NCI-H748 treated with DMSO at 0.1 percent for 48 hours (cell line): ENCODE measurements at regions not wholly inside any gene's neighbourhood (a gene's known extent, or its start where the extent isn't known, plus 50 kb on each side); places are given as distances from the start of the nearest gene placed in this dataset.

Experiments used
- DNase-seq: peaks from one replicate; lab custom pipeline; 2025; lab: John Stamatoyannopoulos, UW

DNA sequence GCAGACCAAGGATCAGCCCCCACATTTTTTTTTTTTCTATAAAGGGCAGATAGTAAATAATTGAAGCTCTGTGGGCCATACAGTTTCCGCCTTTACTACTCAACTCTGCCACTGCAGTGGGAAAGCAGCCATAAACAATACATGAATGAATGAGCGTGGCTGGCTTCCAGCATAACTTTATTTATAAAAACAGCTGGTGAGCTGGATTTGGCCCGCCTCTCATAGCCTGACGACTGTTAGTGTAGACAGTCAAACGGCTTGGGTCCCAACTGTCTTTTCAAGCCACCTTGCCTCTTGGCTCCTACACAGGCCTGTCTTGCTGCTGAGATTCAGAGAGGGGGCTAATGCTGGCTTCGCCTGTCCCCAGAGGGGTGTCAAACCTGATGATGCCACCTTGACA lies 169.8 kb upstream of the GPR26 start:
- peak; percentile 40 for DNase-seq

DNA sequence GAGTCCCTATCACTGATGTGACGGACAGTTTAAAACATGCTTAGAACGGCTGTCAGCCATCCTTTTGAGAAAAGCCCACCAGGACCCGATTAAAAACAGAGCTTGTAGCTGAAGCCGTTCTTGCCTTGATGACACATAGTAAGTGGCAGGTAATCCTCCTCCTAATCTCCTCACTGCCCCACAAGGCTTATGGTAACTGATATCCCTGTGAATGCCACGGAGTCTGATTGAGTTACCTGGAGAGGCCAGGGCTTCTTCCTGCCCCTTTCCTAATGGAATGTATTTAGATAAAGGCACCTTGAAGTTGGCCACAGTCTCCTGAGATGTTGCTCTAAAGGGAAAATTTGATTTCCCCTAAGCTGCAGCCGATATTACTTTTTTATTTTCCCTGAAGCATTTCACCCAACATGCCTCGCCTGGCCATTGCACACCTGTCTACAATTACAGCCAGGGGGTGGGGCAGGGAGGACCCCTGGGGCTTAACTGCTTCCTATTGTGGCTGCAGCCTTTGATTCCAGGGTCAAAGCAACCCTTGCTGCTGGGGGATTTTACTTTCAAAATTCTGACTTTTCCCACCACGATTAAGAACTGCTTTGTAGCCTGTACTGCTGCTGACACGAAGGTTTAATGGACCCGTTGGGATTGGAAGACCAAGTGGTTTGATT lies 169.0 kb upstream of the GPR26 start:
- DNase-seq: peak; percentile 49

DNA sequence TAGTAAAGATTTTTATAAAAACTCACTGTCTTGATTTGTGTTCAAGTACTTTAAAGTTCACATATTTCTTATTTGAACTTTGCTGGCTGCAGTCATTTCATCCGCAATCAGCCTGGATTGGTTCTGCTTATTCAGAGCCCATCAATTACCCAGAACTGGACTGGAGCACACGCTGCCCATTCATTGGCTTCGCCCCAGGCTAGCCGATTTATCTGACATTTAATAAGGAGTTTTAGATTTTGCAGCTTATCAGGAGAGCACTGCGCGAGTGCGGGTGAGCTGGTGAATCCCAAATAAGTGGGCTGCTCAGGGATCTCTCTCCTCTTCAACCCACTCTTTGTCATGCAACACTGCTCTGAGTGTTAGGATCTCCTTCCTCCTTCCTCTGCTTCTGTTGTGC lies 166.0 kb upstream of the GPR26 start:
- no peak for DNase-seq

DNA sequence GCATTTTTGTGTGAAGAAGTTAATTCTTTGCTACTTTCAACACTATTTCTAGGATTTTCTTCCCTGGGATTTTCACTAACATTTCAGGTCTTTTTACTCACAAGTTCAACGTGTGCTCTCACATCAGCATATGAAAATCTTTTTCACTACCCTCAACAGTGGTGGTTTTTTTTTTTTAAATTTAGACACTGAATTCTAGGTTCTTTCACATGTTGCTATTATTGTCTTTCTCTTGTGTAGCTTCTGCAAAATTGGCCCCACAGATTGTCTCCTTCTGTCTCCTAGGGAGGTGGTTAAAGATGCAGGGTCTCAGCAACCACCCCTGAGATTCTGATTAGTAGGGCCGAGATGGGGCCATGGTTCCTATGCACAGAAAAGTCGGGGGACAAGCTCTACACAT lies 165.0 kb upstream of the GPR26 start:
- no peak for DNase-seq

DNA sequence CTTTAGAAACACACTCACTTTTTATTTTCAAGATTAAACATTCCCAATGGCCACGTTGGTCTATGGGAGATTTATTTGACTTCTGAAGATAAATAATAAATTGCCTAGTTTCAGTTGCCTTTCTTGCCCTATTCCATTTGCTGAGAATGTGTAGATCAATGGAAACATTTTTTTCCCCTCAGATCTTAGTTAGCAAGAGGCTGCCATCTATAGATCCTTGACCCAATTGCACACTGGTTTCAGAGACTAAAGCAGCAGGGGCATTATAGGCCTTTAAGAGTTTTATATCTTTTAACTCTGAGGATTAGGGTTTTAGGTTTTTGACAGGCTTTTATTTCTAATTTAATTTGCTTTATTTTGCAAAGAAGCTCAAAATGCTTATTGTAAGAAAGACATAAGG lies 163.2 kb upstream of the GPR26 start:
- peak; percentile 16 for DNase-seq

DNA sequence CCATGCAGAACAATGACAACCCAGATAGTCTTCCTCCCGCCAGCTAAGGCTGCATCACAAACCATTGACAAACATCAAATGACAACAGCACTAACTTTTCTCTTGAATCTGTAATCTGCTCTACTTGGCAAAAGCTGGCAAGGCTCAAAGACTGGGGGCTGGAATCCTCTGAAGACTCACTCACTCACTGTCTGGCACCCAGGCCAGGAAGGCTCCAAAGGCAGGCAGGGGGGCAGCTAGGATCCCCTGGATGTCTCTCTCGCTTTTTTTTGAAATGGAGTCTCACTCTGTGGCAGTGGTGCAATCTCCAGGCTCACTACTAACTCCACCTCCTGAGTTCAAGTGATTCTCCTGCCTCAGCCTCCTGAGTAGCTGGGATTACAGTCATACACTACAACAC lies 159.7 kb upstream of the GPR26 start:
- no peak for DNase-seq

DNA sequence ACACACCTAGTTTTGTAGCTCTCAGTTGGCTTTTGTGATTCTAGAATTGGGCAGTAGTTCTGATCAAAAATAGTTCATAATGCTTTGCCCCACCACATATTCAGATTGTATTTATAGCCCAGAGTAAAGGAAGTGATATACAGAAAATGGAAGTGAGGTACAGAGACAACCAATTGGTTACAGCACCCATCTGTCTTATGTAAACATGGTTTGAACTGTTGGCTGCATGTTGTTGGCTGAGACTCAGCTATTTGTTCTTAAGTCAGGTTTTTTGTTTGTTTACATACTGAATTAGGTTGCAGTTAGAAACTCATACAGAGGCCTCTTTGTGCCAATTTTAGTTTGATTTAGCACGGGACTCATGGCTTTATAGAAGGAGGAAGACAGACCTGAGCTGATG lies 158.9 kb upstream of the GPR26 start:
- DNase-seq: no peak

DNA sequence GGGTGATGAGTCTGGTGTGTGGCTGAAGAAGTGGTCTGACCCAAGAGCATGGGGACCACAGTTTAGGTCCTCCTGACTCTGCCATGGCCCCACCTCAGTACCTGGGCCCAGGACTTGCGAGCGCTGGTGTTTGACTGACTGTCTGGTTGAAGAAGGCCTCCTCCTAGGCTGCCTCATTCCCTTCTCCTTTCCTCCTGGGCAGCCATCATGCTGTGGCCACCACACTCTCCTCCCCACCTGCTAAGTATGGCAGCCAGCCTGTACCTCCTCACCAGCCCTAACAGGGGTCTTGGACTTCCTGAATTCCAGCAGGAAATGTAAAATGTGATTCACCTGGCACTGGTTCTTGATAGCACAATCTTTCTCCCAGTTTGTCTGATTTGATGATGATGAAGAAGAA lies 156.8 kb upstream of the GPR26 start:
- DNase-seq: no peak

DNA sequence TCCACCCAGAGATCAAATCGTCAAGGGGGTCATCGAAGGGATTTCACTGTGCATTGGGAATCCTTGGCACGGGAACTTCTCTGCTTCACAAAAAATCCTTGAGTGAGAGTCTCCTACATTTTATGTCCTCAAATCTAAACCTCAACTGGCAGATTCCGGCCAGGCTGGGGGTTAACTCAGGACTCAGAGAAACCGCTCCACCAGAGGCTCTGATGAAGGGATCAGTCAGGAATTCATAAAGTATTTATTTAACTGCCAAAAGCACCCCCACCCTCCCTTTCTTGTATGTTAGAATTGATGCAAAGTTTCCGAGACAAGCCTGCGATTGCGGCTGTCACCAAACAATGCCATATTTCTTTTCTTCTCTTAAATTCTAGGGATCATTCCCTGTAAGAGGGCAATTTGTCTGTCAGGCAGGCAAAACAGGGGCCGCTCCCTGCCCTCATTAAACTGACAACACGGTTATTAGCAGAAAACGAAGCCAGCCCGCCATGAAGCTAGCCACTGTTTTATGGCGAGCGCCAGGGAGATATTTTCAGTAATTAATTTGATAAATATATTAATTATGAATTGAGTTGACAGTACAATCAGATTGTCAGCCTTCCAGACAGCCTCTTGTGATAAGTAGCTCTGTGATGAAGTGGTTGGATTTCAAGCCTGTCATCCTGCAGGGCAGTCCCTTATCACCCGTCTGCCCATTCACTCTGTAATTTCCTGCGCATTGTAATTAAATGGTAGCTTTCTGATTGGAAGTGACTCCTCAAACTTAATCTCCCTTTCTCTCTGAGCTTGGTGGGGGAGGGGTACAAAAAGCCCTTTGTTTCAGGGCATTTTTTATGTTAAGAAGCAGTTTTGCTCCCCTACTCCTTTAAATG lies 153.0 kb upstream of the GPR26 start:
- DNase-seq: no peak

DNA sequence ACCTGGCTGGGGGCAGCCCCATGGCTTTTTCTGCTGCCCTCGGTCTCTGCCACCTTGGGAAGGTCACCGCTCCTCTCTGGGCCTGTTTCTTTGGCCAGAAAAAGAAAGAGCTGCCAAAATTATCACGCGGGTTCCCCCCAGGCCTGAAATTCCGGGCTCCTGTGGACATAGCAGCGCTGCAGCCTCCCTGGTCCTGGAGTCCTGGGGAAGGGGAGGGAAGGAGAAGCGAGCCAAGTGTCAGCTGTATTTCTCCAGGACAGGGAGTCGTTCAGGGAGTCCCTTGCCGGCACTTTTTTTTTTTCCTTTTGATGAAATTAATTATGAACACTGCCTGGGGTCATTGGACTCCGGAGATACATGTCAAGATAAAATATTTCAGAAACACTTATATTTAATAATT lies 152.3 kb upstream of the GPR26 start:
- no peak for DNase-seq

DNA sequence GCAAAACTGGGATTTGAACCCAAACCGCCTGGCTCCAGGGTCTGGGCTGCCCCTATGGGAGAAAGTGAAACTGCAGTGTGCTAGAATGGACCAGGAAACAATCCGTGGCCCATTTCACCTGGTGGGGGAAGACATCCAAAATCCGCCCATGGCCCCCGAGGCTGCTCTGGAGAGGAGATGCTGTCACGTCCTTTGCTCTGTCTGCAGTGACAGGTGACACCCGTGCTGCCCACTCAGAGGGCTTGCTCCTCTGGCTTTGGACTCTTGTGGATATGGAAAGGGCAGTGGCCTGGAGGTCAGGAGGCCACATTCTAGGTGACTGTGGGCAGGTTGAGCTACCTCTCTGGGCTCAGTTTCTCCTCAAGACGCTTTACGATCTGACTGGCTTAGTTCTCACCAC lies 151.2 kb upstream of the GPR26 start:
- DNase-seq: no peak

DNA sequence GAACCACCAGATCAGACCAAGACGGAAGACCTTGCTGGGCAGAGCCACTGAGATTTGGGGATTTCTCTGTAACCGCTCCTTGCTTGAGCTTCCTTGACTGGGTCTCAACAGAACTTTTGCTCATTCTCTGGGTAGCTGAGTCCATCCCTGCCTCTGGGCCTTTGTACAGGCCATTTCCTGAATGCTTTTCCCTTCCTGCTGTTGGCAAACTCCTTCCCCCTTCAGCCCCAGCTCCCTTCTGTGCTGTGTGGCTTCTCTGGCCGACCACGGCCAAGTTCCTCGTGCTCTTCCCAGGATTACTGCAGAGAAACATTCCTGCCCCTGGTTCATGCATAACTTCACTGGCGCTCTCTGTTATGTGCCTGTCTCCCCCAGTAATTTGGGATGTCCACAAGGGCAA lies 150.5 kb upstream of the GPR26 start:
- DNase-seq: no peak

DNA sequence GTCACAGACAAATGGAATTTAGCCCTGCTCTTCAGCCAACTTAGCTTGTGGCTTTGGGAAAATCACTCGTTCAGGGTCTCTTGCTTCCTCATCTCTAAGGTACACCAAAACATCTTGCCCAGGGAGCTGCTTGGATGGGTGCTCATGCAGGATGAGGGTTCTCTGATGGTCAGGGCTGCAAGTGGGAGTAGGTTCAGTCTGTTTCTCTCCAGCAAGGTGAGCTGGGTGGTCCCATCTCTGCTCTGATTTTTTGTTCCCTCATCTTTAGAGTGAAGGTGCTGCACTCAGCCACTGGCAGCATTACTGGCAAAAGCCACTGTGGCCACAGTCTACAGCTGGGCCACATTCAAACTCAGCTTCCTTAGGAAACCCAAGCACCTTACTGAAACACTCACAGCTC lies 149.9 kb upstream of the GPR26 start:
- no peak for DNase-seq

DNA sequence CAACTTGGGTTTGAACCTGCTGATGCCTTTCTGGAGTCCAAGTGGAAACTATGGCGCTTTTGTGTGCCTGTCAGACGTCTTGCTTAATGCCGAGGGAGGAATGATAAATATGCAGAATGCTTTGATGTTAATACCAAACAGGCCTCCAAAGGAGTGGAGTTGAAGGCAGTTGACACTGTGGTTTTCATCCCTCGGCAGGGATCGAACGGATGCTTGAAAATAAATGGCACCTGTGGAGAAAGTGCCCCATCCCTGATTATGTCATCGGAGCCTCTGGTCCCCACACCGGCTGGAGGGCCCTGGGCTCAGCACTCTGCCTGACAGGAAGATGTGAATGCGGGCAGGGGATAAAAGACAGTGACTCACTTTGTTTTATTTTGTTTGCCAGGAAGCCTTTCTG lies 148.7 kb upstream of the GPR26 start:
- DNase-seq: no peak

DNA sequence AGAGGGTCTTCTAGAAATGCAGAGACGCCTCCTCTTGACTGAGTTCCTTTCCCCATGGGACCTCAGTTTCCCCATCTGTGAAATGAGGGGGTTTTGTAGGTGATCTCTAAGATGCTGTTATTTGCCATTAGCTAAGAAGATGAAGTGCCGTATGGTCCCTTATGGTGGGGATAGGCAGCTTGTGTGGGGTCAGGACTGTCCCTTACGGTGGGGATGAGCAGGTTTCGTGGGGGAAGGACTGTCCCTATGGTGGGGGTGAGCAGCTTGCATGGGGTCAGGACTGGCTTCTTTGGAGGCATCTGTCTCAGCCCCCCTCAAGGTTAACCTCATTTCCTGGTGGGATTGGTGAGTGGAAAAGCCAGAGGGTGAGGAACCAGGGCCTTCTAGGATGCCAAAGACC lies 148.3 kb upstream of the GPR26 start:
- DNase-seq: no peak

DNA sequence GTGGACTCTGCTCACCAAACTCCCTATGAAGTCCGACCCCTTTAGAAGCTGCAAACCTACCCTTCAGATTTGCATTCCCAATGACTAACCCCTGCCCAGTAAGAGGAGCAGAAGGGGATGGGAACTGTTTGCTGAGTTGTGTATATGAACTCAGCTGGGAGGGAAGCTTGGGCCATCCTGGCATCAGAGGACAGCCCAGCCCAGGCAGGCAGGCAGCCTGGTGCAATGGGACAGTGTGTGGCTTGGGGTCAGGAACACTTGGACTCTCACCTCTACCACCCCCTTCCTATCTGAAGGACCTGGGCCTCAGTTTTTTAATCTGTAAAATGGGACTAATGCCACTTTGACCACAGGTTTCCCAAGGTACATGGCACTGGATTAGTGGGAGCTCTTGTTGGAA lies 147.4 kb upstream of the GPR26 start:
- no peak for DNase-seq

DNA sequence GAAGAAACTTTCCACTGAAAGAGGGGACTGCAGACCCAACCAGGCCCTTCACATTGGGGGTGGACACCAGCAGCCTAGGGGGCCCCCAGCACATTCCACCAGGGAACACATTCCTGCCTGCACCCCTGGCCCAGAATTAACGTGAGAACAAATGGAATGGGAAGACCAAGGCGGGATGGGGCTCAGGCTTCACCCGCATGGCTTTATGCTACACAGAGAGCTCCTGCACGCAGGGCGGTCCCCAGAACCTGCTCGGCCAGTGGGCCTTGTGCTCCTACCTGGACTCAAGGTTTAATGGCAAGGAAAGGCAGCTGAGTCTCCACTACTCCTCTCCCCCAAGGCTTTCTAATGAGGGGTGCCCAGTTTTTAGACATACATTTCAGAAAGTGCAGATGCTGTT lies 146.3 kb upstream of the GPR26 start:
- DNase-seq: no peak

DNA sequence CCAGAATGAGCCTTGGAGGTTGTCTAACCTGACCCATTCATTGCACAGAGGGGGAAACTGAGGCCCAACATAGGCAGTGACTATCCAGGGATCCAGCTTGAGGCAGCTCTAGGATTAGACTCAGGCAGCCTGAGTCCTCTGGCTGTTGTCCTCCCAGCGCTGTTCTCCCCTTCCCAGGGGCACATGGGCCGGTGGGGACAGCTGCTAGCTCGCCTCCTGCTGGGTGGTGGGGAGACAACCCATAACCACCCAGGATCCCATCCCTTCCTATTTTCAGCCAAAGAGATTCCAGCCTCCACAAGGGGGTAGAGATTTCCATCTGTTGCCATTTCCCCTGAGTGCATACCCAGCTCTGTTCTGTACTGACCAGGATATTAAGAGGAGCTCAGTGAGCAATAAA lies 145.1 kb upstream of the GPR26 start:
- DNase-seq: no peak

DNA sequence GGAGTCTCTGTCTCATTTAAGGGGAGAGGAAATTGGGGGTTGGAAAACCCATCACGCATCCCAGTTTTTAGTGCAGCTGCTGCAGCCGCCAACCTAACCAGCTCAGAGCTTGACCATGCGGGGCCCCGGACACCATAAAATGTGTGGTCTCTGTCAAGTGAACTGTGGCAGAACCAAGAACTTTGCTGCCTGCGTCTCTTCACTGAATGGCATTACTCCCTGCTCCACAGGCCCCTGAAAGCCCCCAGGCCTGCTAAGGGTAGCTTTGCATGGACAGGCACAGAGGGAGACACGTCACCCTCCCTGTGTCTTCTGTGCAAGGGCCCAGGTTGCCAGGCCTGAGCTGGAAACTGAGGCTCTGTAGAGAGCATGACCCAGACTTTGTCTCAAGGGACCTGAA lies 144.6 kb upstream of the GPR26 start:
- DNase-seq: no peak

DNA sequence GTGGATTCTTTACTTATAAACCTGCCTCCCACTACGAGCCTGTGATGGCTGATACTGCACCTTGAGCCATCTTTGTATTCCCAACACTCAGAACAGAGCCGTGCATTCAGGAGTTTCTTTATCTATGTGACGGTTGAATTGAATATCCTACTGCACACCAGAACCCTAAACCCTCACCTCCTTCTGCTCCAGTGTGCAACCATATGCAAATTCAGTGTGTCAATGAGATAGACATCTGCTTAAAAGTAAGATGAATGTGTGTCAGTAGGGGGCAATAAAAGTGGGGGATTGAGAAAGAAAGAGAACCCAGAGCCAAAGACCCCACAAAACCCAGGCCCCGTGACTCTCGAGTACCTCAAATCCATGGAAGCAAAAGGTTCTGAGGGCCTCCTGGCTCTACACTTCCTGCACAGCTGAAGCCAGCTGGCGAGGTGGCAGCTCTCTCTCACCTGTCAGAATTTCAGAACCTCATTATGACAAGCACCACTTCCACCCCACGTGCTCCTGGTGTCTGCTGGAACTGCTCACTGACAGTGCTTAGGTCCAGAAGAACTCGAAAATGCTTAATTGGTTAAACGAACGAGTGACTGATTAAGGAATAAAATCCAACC lies 143.3 kb upstream of the GPR26 start:
- DNase-seq: no peak

DNA sequence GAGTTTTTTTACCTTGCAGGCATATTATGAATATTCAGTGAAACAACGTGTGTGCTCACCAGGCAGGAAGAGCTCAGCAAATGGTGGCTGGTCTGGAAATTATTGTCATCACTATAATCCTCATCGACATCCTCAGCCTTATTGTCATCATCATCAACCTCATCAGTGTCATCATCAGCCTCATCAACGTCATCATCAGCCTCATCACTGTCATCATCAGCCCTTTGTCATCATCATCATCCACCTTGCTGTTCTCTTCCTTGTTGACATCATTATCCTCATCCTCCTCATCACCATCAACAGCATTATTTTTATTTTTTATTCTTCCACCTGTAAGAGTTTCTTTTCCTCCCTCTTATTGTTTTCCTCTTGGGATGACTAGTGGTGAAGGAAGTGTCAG lies 142.3 kb upstream of the GPR26 start:
- DNase-seq: no peak

DNA sequence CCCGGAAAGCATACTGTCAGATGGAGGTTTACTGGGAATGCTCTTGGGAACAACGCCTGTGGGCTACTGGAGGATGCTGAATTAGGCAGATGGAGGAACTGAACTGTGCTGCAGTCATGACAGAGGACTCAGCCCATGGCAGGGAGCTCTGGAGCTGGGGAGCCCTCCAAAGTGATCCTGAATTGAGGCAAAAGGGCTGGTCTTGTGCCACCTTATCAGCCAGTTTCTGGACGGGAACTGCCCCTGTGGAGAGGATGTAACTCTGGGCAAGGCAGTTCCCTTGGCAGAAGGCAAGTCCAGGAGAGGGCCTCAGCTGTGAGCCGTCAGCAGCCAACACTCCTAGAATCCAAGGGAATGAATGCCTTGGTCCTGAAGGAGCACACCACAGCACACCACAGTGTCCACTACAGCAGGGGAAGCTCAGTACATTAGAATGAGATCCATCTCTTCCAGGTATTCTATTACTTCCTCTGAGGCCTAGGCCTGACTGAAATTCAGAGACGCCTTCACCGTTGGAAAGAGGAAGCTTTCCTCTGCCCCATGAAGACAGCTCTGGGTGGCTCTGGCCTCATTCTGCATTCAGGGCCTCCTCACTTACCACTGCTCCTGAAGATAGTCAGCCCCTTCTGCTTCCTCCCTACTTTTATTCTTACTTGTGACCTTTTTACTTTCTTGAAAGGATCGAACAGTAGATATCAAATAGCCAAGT lies 139.6 kb upstream of the GPR26 start:
- no peak for DNase-seq

DNA sequence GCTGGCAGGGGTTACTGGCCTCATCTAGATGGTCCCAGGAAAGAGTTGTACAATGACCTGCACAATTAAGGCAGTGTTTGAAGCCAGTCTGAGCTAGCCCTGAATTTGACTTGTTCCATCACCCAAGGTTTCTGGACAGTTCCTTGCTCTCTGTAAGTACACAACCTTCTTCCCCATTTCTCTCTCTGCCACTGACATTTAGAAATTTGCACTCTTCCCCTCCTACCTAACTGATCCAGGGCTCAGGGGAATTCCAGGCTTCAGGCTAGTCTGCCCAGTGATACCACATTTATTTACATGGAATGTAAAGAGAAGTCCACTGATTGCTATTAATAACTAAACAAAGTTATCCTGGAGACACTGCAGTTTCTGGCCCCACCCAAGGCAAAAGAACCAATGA lies 139.0 kb upstream of the GPR26 start:
- DNase-seq: no peak
